HEK293 (cell line): ENCODE measurements at regions not wholly inside any gene's neighbourhood (a gene's known extent, or its start where the extent isn't known, plus 50 kb on each side); places are given as distances from the start of the nearest gene placed in this dataset.

Experiments used
- CTCF ChIA-PET: fragments of 350-600 bp; formaldehyde crosslinking; extraction: SDS; loops from one replicate; lab custom pipeline; 2021; ENCODE audit warnings: antibody characterized with exemption; lab: Yijun Ruan, JAX
- POLR2A ChIA-PET: fragments of 300-600 bp; formaldehyde crosslinking; extraction: SDS; loops from one replicate; lab custom pipeline; 2020; ENCODE audit warnings: antibody characterized with exemption, inconsistent platforms; lab: Yijun Ruan, JAX
- H3K27ac ChIP-seq: fragments of 200-500 bp; sonication (Bioruptor generic); 2 replicates; pipeline ENCODE4 v1.5.1; 2014; ENCODE audit warnings: low read depth, low read length, control low read depth, inconsistent platforms; ENCODE audit errors: extremely low read depth
- H3K36me3 ChIP-seq, 2 experiments: fragments of 200-500 bp in 1 of 2; sonication (Bioruptor generic) in 1 of 2; 1 replicate in 1 of 2; 2 replicates in 1 of 2; pipeline ENCODE4 v1.5.1; 2014 to 2017; ENCODE audit warnings: inconsistent platforms in 2 of 2, low read length in 2 of 2; ENCODE audit not compliant: control insufficient read depth in 2 of 2, insufficient read depth in 1 of 2
- H3K4me1 ChIP-seq: fragments of 200-500 bp; sonication (Bioruptor generic); 2 replicates; pipeline ENCODE4 v1.5.1; 2014; ENCODE audit warnings: mild to moderate bottlenecking, low read length, inconsistent platforms; ENCODE audit not compliant: control insufficient read depth, insufficient read depth
- H3K4me3 ChIP-seq: 2 replicates; pipeline ENCODE4 v1.5.1; 2011; ENCODE audit warnings: low read depth, mild to moderate bottlenecking, control low read depth, low read length, moderate library complexity
- H3K9me3 ChIP-seq: fragments of 200-500 bp; sonication (Bioruptor generic); 2 replicates; pipeline ENCODE4 v1.5.1; 2014; ENCODE audit warnings: low read depth, low read length, inconsistent platforms; ENCODE audit not compliant: control insufficient read depth, insufficient read depth
- EGR2 ChIP-seq: fragments of 450-650 bp; formaldehyde crosslinking; IDR thresholded peaks from 2 replicates; pipeline ENCODE4 v1.5.1; 2016; ENCODE audit warnings: low read depth, missing biosample characterization, missing genetic modification characterization
- HOXC10 ChIP-seq: sonication (generic); formaldehyde crosslinking; IDR thresholded peaks from 2 replicates; pipeline ENCODE4 v1.8.1; 2023; ENCODE audit warnings: mild to moderate bottlenecking, missing genetic modification reagents
- MYNN ChIP-seq: fragments of 450-650 bp; formaldehyde crosslinking; IDR thresholded peaks from 2 replicates; pipeline ENCODE4 v1.5.1; 2016; ENCODE audit warnings: missing biosample characterization, missing genetic modification characterization, borderline replicate concordance
- REPIN1 ChIP-seq: fragments of 450-650 bp; formaldehyde crosslinking; IDR thresholded peaks from 2 replicates; pipeline ENCODE4 v1.5.1; 2017; ENCODE audit warnings: missing biosample characterization, missing genetic modification characterization, low read depth
- SP2 ChIP-seq: fragments of 450-650 bp; formaldehyde crosslinking; IDR thresholded peaks from 2 replicates; pipeline ENCODE4 v1.5.1; 2016; ENCODE audit warnings: missing biosample characterization, missing genetic modification characterization
- ZFP3 ChIP-seq: fragments of 450-650 bp; formaldehyde crosslinking; IDR thresholded peaks from 2 replicates; pipeline ENCODE4 v1.5.1; 2016; ENCODE audit warnings: low read depth, missing biosample characterization, missing genetic modification characterization
- ZFP37 ChIP-seq: fragments of 450-650 bp; formaldehyde crosslinking; IDR thresholded peaks from 2 replicates; pipeline ENCODE4 v1.5.1; 2016; ENCODE audit warnings: missing biosample characterization, missing genetic modification characterization
- ZNF202 ChIP-seq: fragments of 450-650 bp; formaldehyde crosslinking; IDR thresholded peaks from 2 replicates; pipeline ENCODE4 v1.5.1; 2016; ENCODE audit warnings: missing biosample characterization, missing genetic modification characterization, borderline replicate concordance
- ZNF266 ChIP-seq: fragments of 450-650 bp; formaldehyde crosslinking; IDR thresholded peaks from 2 replicates; pipeline ENCODE4 v1.5.1; 2016; ENCODE audit warnings: missing biosample characterization, missing genetic modification characterization, low read depth
- ZNF404 ChIP-seq: fragments of 450-650 bp; formaldehyde crosslinking; IDR thresholded peaks from 2 replicates; pipeline ENCODE4 v1.5.1; 2017; ENCODE audit warnings: missing biosample characterization, missing genetic modification characterization
- ZNF416 ChIP-seq: fragments of 450-650 bp; formaldehyde crosslinking; IDR thresholded peaks from 2 replicates; pipeline ENCODE4 v1.5.1; 2016; ENCODE audit warnings: missing biosample characterization, missing genetic modification characterization
- ZNF48 ChIP-seq: fragments of 450-650 bp; formaldehyde crosslinking; IDR thresholded peaks from 2 replicates; pipeline ENCODE4 v1.5.1; 2016; ENCODE audit warnings: missing biosample characterization, missing genetic modification characterization
- ZNF529 ChIP-seq: fragments of 450-650 bp; formaldehyde crosslinking; IDR thresholded peaks from 2 replicates; pipeline ENCODE4 v1.5.1; 2017; ENCODE audit warnings: missing genetic modification characterization, missing biosample characterization; ENCODE audit not compliant: insufficient replicate concordance
- ZNF596 ChIP-seq: fragments of 450-650 bp; IDR thresholded peaks from 2 replicates; pipeline ENCODE4 v1.5.0; 2018; ENCODE audit warnings: missing biosample characterization, mild to moderate bottlenecking, missing genetic modification characterization, moderate library complexity
- ZNF76 ChIP-seq: fragments of 450-650 bp; formaldehyde crosslinking; IDR thresholded peaks from 2 replicates; pipeline ENCODE4; 2016; ENCODE audit warnings: low read depth, missing biosample characterization, missing genetic modification characterization, borderline replicate concordance
- ZNF791 ChIP-seq: fragments of 450-650 bp; formaldehyde crosslinking; IDR thresholded peaks from 2 replicates; pipeline ENCODE4 v1.5.1; 2016; ENCODE audit warnings: missing biosample characterization, missing genetic modification characterization
- ZNF792 ChIP-seq: fragments of 450-650 bp; formaldehyde crosslinking; IDR thresholded peaks from 2 replicates; pipeline ENCODE4 v1.5.1; 2016; ENCODE audit warnings: missing biosample characterization, missing genetic modification characterization
- ZNF830 ChIP-seq: fragments of 450-650 bp; IDR thresholded peaks from 2 replicates; pipeline ENCODE4 v1.5.0; 2018; ENCODE audit warnings: missing biosample characterization, missing genetic modification characterization, low read depth, mild to moderate bottlenecking, moderate library complexity
- TF ChIP-seq, protein P1 (sequence below): sonication (generic); formaldehyde crosslinking; IDR thresholded peaks from 2 replicates; pipeline ENCODE4 v1.8.1; 2022; ENCODE audit warnings: mild to moderate bottlenecking, moderate library complexity, missing genetic modification reagents
- TF ChIP-seq, protein P2 (sequence below): fragments of 450-650 bp; formaldehyde crosslinking; IDR thresholded peaks from 2 replicates; pipeline ENCODE4 v1.5.1; 2016; ENCODE audit warnings: missing biosample characterization, missing genetic modification characterization
- TF ChIP-seq, protein P3 (sequence below): fragments of 450-650 bp; formaldehyde crosslinking; IDR thresholded peaks from 2 replicates; pipeline ENCODE4 v1.5.1; 2016; ENCODE audit warnings: missing biosample characterization, missing genetic modification characterization
- TF ChIP-seq, protein P4 (sequence below): fragments of 450-650 bp; formaldehyde crosslinking; conservative IDR thresholded peaks from 2 replicates; pipeline ENCODE4 v1.5.1; 2016; ENCODE audit warnings: low read depth, missing biosample characterization, missing genetic modification characterization
- TF ChIP-seq, protein P5 (sequence below): fragments of 450-650 bp; formaldehyde crosslinking; IDR thresholded peaks from 2 replicates; pipeline ENCODE4; 2016; ENCODE audit warnings: missing biosample characterization, missing genetic modification characterization

DNA sequence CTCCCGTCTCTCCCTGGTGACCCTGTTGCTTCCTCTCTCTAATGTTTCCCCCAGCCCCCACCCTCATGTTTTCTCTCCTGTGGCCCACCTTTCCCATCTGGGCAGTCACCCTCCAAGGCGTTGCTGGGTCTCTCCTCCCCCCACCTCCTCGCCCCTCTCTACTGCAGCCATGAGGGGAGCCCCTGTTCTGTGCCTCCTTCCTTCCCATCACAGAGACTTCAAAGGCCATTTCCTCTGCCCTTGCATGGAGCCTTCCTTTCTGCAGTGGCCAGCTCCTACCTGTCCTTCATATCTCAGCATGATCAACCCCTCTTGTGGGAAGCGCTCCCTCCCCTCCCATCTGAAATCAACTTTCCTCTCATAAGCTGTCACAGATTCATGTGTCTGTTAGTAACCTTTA, 194.0 kb upstream of the PRSS58 start (continued):
- TF ChIP-seq ZNF48 (tag by site-specific recombination) (no peak), ZNF791 (tag by site-specific recombination) (no peak), ZNF76 (tag by site-specific recombination) (no peak), ZFP37 (no peak)
- TF ChIP-seq, protein P1, sequence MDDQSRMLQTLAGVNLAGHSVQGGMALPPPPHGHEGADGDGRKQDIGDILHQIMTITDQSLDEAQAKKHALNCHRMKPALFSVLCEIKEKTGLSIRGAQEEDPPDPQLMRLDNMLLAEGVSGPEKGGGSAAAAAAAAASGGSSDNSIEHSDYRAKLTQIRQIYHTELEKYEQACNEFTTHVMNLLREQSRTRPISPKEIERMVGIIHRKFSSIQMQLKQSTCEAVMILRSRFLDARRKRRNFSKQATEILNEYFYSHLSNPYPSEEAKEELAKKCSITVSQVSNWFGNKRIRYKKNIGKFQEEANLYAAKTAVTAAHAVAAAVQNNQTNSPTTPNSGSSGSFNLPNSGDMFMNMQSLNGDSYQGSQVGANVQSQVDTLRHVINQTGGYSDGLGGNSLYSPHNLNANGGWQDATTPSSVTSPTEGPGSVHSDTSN (CRISPR knock-in tag): no peak
- TF ChIP-seq, protein P2, sequence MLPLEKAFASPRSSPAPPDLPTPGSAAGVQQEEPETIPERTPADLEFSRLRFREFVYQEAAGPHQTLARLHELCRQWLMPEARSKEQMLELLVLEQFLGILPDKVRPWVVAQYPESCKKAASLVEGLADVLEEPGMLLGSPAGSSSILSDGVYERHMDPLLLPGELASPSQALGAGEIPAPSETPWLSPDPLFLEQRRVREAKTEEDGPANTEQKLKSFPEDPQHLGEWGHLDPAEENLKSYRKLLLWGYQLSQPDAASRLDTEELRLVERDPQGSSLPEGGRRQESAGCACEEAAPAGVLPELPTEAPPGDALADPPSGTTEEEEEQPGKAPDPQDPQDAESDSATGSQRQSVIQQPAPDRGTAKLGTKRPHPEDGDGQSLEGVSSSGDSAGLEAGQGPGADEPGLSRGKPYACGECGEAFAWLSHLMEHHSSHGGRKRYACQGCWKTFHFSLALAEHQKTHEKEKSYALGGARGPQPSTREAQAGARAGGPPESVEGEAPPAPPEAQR: no peak

DNA sequence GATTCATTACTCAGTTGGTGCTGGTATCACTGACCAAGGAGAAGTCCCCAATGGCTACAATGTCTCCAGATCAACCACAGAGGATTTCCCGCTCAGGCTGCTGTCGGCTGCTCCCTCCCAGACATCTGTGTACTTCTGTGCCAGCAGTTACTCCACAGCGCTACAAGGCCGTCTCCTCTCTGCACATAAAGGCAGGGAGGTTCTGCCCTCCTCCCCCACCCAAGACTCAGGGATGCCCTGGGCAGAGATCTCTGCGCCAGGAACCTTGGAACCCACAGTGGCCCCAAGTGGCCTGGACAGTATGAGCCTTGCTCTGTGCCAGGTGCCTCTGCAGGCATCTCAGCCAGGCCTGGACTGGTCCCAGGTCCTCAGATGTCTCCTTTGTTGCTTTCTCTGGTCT, 193.4 kb upstream of the PRSS58 start:
- Histone ChIP-seq H3K9me3 (no peaks in the 10 kb centered on the region), H3K4me3 (no peak overlapping the region), H3K4me1 (no peaks in the 10 kb centered on the region)
- ChIA-PET CTCF (no interaction called here), POLR2A (no interaction called here)
- TF ChIP-seq, protein P2: no peak
- TF ChIP-seq ZNF404 (tag by site-specific recombination): no peak
- TF ChIP-seq ZNF202 (tag by site-specific recombination): no peak
- TF ChIP-seq ZNF529 (tag by site-specific recombination): no peak
- no peak for TF ChIP-seq ZNF830
- TF ChIP-seq SP2 (tag by site-specific recombination): no peak
- TF ChIP-seq ZNF416: no peak
- TF ChIP-seq EGR2 (tag by site-specific recombination): no peak
- TF ChIP-seq, protein P3, sequence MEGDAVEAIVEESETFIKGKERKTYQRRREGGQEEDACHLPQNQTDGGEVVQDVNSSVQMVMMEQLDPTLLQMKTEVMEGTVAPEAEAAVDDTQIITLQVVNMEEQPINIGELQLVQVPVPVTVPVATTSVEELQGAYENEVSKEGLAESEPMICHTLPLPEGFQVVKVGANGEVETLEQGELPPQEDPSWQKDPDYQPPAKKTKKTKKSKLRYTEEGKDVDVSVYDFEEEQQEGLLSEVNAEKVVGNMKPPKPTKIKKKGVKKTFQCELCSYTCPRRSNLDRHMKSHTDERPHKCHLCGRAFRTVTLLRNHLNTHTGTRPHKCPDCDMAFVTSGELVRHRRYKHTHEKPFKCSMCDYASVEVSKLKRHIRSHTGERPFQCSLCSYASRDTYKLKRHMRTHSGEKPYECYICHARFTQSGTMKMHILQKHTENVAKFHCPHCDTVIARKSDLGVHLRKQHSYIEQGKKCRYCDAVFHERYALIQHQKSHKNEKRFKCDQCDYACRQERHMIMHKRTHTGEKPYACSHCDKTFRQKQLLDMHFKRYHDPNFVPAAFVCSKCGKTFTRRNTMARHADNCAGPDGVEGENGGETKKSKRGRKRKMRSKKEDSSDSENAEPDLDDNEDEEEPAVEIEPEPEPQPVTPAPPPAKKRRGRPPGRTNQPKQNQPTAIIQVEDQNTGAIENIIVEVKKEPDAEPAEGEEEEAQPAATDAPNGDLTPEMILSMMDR (tag by site-specific recombination): no peak
- TF ChIP-seq, all 188 proteins: peak for 0
- H3K27ac ChIP-seq: no peak overlapping the region
- no peaks in the 10 kb centered on the region for H3K36me3 ChIP-seq

DNA sequence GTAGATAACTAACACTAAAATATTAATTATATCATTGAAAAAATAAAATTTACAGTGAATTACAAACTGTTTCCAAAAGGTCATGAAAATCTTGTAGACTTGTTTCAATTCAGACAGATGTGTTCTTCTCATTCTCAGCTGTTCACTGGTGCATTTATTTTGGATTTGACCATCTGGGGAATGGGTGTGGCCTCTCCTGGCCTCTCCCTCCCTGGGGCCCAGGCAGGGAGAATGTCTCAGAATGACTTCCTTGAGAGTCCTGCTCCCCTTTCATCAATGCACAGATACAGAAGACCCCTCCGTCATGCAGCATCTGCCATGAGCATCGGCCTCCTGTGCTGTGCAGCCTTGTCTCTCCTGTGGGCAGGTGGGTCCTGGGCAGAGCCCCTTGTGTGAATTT, 192.8 kb upstream of the PRSS58 start:
- H3K4me1 ChIP-seq: no peaks in the 10 kb centered on the region
- H3K27ac ChIP-seq: no peak overlapping the region
- POLR2A ChIA-PET: no interaction called here
- no peaks in the 10 kb centered on the region for H3K36me3 ChIP-seq
- CTCF ChIA-PET: interaction anchor here (0.6 kb wide), 1 partner anchor 46 kb away, joined by 3 read pairs; no protein-coding TSS in a partner anchor
- no peak overlapping the region for H3K4me3 ChIP-seq
- no peaks in the 10 kb centered on the region for H3K9me3 ChIP-seq
- TF ChIP-seq ZFP3: no peak
- no peak for TF ChIP-seq ZNF266 (tag by site-specific recombination)
- TF ChIP-seq, protein P4, sequence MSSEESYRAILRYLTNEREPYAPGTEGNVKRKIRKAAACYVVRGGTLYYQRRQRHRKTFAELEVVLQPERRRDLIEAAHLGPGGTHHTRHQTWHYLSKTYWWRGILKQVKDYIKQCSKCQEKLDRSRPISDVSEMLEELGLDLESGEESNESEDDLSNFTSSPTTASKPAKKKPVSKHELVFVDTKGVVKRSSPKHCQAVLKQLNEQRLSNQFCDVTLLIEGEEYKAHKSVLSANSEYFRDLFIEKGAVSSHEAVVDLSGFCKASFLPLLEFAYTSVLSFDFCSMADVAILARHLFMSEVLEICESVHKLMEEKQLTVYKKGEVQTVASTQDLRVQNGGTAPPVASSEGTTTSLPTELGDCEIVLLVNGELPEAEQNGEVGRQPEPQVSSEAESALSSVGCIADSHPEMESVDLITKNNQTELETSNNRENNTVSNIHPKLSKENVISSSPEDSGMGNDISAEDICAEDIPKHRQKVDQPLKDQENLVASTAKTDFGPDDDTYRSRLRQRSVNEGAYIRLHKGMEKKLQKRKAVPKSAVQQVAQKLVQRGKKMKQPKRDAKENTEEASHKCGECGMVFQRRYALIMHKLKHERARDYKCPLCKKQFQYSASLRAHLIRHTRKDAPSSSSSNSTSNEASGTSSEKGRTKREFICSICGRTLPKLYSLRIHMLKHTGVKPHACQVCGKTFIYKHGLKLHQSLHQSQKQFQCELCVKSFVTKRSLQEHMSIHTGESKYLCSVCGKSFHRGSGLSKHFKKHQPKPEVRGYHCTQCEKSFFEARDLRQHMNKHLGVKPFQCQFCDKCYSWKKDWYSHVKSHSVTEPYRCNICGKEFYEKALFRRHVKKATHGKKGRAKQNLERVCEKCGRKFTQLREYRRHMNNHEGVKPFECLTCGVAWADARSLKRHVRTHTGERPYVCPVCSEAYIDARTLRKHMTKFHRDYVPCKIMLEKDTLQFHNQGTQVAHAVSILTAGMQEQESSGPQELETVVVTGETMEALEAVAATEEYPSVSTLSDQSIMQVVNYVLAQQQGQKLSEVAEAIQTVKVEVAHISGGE (tag by site-specific recombination): no peak
- TF ChIP-seq MYNN (tag by site-specific recombination): no peak
- no peak for TF ChIP-seq ZNF596
- TF ChIP-seq, protein P5, sequence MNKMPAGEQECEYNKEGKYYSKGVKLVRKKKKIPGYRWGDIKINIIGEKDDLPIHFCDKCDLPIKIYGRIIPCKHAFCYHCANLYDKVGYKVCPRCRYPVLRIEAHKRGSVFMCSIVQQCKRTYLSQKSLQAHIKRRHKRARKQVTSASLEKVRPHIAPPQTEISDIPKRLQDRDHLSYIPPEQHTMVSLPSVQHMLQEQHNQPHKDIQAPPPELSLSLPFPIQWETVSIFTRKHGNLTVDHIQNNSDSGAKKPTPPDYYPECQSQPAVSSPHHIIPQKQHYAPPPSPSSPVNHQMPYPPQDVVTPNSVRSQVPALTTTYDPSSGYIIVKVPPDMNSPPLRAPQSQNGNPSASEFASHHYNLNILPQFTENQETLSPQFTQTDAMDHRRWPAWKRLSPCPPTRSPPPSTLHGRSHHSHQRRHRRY (tag by site-specific recombination): no peak
- no peak for TF ChIP-seq ZNF76 (tag by site-specific recombination)
- no peak for TF ChIP-seq HOXC10 (CRISPR knock-in tag)
- no peak for TF ChIP-seq SP2 (tag by site-specific recombination)
- no peak for TF ChIP-seq ZNF792 (tag by site-specific recombination)
- TF ChIP-seq REPIN1: no peak
